Activated T-cell treated with anti-CD3 and anti-CD28 coated beads, Interleukin-2, amount 50 U/mL, for 1 hour (primary cell): ENCODE measurements at regions not wholly inside any gene's neighbourhood (a gene's known extent, or its start where the extent isn't known, plus 50 kb on each side); places are given as distances from the start of the nearest gene placed in this dataset.

Experiments used
- DNase-seq: peaks from one replicate; pipeline ENCODE4 v3.0.0-alpha.2; 2020

- no peak for DNase-seq
Measured at GRCh38 chr5:152337484-152337883, 67.6 kb downstream of the NMUR2 start.

- no peak for DNase-seq
Measured at GRCh38 chr5:152335461-152335860, 69.6 kb downstream of the NMUR2 start.

GRCh38 chr5:152332716-152333460, 72.2 kb downstream of the NMUR2 start:
- DNase-seq = no peak

- no peak for DNase-seq
Measured at GRCh38 chr5:152331718-152332117, 73.4 kb downstream of the NMUR2 start.

GRCh38 chr5:152331006-152331405, 74.1 kb downstream of the NMUR2 start:
- no peak for DNase-seq

GRCh38 chr5:152329761-152330283, 75.3 kb downstream of the NMUR2 start:
- no peak for DNase-seq

GRCh38 chr5:152329207-152329606, 75.9 kb downstream of the NMUR2 start:
- DNase-seq = no peak

- DNase-seq = no peak
Measured at GRCh38 chr5:152315942-152316341, 89.1 kb downstream of the NMUR2 start.

- no peak for DNase-seq
Measured at GRCh38 chr5:152314196-152314829, 90.8 kb downstream of the NMUR2 start.

- no peak for DNase-seq
Measured at GRCh38 chr5:152309926-152310450, 95.1 kb downstream of the NMUR2 start.

- DNase-seq = no peak
Measured at GRCh38 chr5:152306386-152306785, 98.7 kb downstream of the NMUR2 start.

- no peak for DNase-seq
Measured at GRCh38 chr5:152305525-152305924, 99.6 kb downstream of the NMUR2 start.

- no peak for DNase-seq
Measured at GRCh38 chr5:152303841-152304240, 101.2 kb downstream of the NMUR2 start.

GRCh38 chr5:152297866-152298265, 107.2 kb downstream of the NMUR2 start:
- DNase-seq = no peak

- DNase-seq = no peak
Measured at GRCh38 chr5:152293189-152293588, 111.9 kb downstream of the NMUR2 start.

GRCh38 chr5:152290181-152290580, 114.9 kb downstream of the NMUR2 start:
- DNase-seq = no peak

GRCh38 chr5:152288917-152289595, 116.0 kb downstream of the NMUR2 start:
- no peak for DNase-seq

GRCh38 chr5:152288499-152288898, 116.6 kb downstream of the NMUR2 start:
- DNase-seq = no peak

GRCh38 chr5:152285764-152286163, 119.3 kb downstream of the NMUR2 start:
- DNase-seq = no peak

GRCh38 chr5:152282331-152282730, 122.7 kb downstream of the NMUR2 start:
- no peak for DNase-seq

- no peak for DNase-seq
Measured at GRCh38 chr5:152277936-152278335, 127.1 kb downstream of the NMUR2 start.

GRCh38 chr5:152274224-152274623, 130.9 kb downstream of the NMUR2 start:
- DNase-seq = no peak

GRCh38 chr5:152271420-152271819, 133.7 kb downstream of the NMUR2 start:
- DNase-seq = no peak

- DNase-seq = no peak
Measured at GRCh38 chr5:152270096-152270495, 135.0 kb downstream of the NMUR2 start.
